ENCODE measurements at regions not wholly inside any gene's neighbourhood (a gene's known extent, or its start where the extent isn't known, plus 50 kb on each side); places are given as distances from the start of the nearest gene placed in this dataset.

GRCh38 chr19:31670931-31671330 is 321.7 kb upstream of the TSHZ3 start:
- no peaks in the 10 kb centered on the region for H3K36me3 ChIP-seq
- no peak for TF ChIP-seq CTCF (IDR thresholded peaks at IDR 0.05)
- H3K9me3 ChIP-seq = no peaks in the 10 kb centered on the region
- no peak for DNase-seq
- no peak for ATAC-seq
- intact Hi-C loops (cut with DNase I) = no loop called here
- no peak overlapping the region for H3K27ac ChIP-seq
- H3K4me3 ChIP-seq = no peak overlapping the region
- no peaks in the 10 kb centered on the region for H3K27me3 ChIP-seq (ENCODE audit: low read depth)
- no peaks in the 10 kb centered on the region for H3K4me1 ChIP-seq

- no peaks in the 10 kb centered on the region for H3K36me3 ChIP-seq
- H3K27me3 ChIP-seq (ENCODE audit: low read depth) = no peaks in the 10 kb centered on the region
Measured at GRCh38 chr19:31671411-31672035, 322.3 kb upstream of the TSHZ3 start.

GRCh38 chr19:31674503-31675192 is 325.4 kb upstream of the TSHZ3 start:
- Histone ChIP-seq H3K27me3 (ENCODE audit: low read depth) (no peaks in the 10 kb centered on the region), H3K4me3 (no peak overlapping the region), H3K27ac (no peak overlapping the region), H3K9me3 (no peaks in the 10 kb centered on the region), H3K4me1 (no peaks in the 10 kb centered on the region), H3K36me3 (no peaks in the 10 kb centered on the region)
- ATAC-seq = no peak
- intact Hi-C loops (cut with DNase I) = no loop called here
- TF ChIP-seq CTCF (IDR thresholded peaks at IDR 0.05) = no peak
- DNase-seq = no peak

More at GRCh38 chr19:31671411-31672035, 322.3 kb upstream of the TSHZ3 start:
- DNase-seq (no peak), ATAC-seq (no peak)
- Histone ChIP-seq H3K27ac (no peak overlapping the region), H3K4me3 (no peak overlapping the region), H3K4me1 (no peaks in the 10 kb centered on the region), H3K9me3 (no peaks in the 10 kb centered on the region)
- intact Hi-C loops (cut with DNase I) = no loop called here
- TF ChIP-seq CTCF (IDR thresholded peaks at IDR 0.05) = no peak

- H3K27me3 ChIP-seq (ENCODE audit: low read depth) = no peaks in the 10 kb centered on the region
- H3K4me3 ChIP-seq = no peak overlapping the region
- ATAC-seq (no peak), DNase-seq (no peak)
- TF ChIP-seq CTCF (IDR thresholded peaks at IDR 0.05) = no peak
- no peak overlapping the region for H3K27ac ChIP-seq
- no peaks in the 10 kb centered on the region for H3K36me3 ChIP-seq
- intact Hi-C loops (cut with DNase I) = no loop called here
- no peaks in the 10 kb centered on the region for H3K9me3 ChIP-seq
- H3K4me1 ChIP-seq = no peaks in the 10 kb centered on the region
Measured at GRCh38 chr19:31675193-31675913, 326.1 kb upstream of the TSHZ3 start.

GRCh38 chr19:31676271-31677004 is 327.2 kb upstream of the TSHZ3 start:
- TF ChIP-seq CTCF (IDR thresholded peaks at IDR 0.05) = peak; percentile 44
- H3K27me3 ChIP-seq (ENCODE audit: low read depth) = no peaks in the 10 kb centered on the region
- no peaks in the 10 kb centered on the region for H3K9me3 ChIP-seq
- DNase-seq = no peak
- H3K36me3 ChIP-seq = no peaks in the 10 kb centered on the region
- peak in 1 of 2 donors; percentile 65 for ATAC-seq
- H3K4me3 ChIP-seq = no peak overlapping the region
- H3K27ac ChIP-seq = no peak overlapping the region
- intact Hi-C loops (cut with DNase I) = no loop called here
- no peaks in the 10 kb centered on the region for H3K4me1 ChIP-seq

Measured in lower lobe of right lung (tissue), 2 donors.